H1 (cell line): ENCODE measurements at regions not wholly inside any gene's neighbourhood (a gene's known extent, or its start where the extent isn't known, plus 50 kb on each side); places are given as distances from the start of the nearest gene placed in this dataset.

ENCODE experiments used
- GABPA ChIP-seq: IDR thresholded peaks from 2 replicates; pipeline ENCODE4 v1.6.1; 2011; ENCODE audit warnings: mild to moderate bottlenecking, low read length, moderate library complexity, borderline replicate concordance; ENCODE audit not compliant: insufficient read depth
- SIN3A ChIP-seq, 2 experiments: IDR thresholded peaks in 1 of 2; conservative IDR thresholded peaks in 1 of 2; 2 replicates each; pipeline ENCODE4 v1.6.1; 2011 to 2012; ENCODE audit warnings: low read length in 2 of 2, improper control_type of control experiment in 1 of 2, low read depth in 1 of 2, mild to moderate bottlenecking in 1 of 2
- SUZ12 ChIP-seq: fragments of 200-600 bp; sonication (generic); IDR thresholded peaks from 2 replicates; pipeline ENCODE4 v1.6.1; 2012; ENCODE audit warnings: mild to moderate bottlenecking, inconsistent platforms, low read length, moderate library complexity, mixed read lengths

DNA sequence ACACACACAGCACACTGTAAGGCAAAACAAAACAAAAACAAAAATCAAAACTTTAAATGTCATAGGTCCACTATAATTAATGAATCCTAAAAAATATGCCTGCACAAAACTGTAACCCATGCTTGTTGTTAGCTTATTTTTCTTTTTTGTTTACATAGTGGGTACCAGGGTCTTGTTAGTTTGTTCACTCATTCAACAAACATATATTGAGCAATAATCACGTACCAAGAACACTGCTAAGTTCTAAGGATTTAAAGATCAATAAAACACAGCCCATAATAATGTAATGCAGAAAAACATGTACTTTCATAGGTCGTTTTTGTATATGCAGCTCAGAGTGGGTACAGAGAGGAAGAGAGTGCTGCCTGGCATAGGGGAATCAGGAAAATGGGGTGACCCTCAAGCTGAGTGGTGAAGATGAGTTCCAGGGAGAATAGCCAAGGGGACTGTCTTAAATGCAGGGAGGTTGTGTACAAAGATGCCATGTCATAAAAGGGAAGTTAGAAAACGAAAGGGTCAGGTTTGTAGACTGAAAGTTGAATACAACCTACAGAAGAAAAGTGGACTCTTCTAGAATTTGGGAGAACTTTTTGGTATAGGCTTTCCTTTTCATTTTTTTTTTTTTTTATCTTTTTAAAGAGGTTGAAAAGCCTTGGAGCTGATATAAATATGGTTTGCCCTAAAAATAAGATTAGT, 113.3 kb upstream of the TBX18 start (continued):
- TF ChIP-seq GABPA (no peak), SIN3A (conservative IDR thresholded peaks at IDR 0.05 in 1 of 2, IDR thresholded peaks at IDR 0.05 in 1 of 2; ENCODE audit: low read depth in 1 of 2, low read length in 2 of 2) (no peak), SUZ12 (no peak)
- TF ChIP-seq, all 59 proteins: peak for 0
